HEK293T (cell line): ENCODE measurements at regions not wholly inside any gene's neighbourhood (a gene's known extent, or its start where the extent isn't known, plus 50 kb on each side); places are given as distances from the start of the nearest gene placed in this dataset.

Experiments
- CTCF ChIA-PET: fragments of 350-600 bp; formaldehyde crosslinking; extraction: SDS; loops from one replicate; lab custom pipeline; 2021; ENCODE audit warnings: antibody characterized with exemption, inconsistent platforms; lab: Yijun Ruan, JAX
- POLR2A ChIA-PET: fragments of 350-600 bp; formaldehyde crosslinking; extraction: SDS; loops from one replicate; lab custom pipeline; 2020; ENCODE audit warnings: antibody characterized with exemption, inconsistent platforms; lab: Yijun Ruan, JAX
- DNase-seq: peaks from one replicate; pipeline ENCODE4 v3.0.0; 2012; ENCODE audit warnings: mixed read lengths; ENCODE audit errors: extremely low spot score
- ARNT ChIP-seq: fragments of 450-650 bp; IDR thresholded peaks from 2 replicates; pipeline ENCODE4 v1.6.1; 2017; ENCODE audit warnings: mild to moderate bottlenecking
- BHLHE40 ChIP-seq: fragments of 450-650 bp; IDR thresholded peaks from 2 replicates; pipeline ENCODE4 v1.6.1; 2016; ENCODE audit warnings: mild to moderate bottlenecking, moderate library complexity, borderline replicate concordance
- CTBP1 ChIP-seq: fragments of 450-650 bp; IDR thresholded peaks from 2 replicates; pipeline ENCODE4 v1.6.1; 2016; ENCODE audit warnings: borderline replicate concordance
- ELF4 ChIP-seq: fragments of 450-650 bp; IDR thresholded peaks from 2 replicates; pipeline ENCODE4 v1.6.1; 2017; ENCODE audit warnings: antibody characterized with exemption
- FOXA1 ChIP-seq: fragments of 450-650 bp; IDR thresholded peaks from 2 replicates; pipeline ENCODE4 v1.6.1; 2016; ENCODE audit warnings: mild to moderate bottlenecking
- FOXK2 ChIP-seq: fragments of 450-650 bp; IDR thresholded peaks from 2 replicates; pipeline ENCODE4 v1.6.1; 2016; ENCODE audit warnings: mild to moderate bottlenecking
- FOXM1 ChIP-seq: fragments of 450-650 bp; IDR thresholded peaks from 2 replicates; pipeline ENCODE4 v1.6.1; 2017; ENCODE audit warnings: mild to moderate bottlenecking, borderline replicate concordance
- HDGF ChIP-seq: fragments of 450-650 bp; IDR thresholded peaks from 2 replicates; pipeline ENCODE4 v1.6.1; 2017; ENCODE audit warnings: antibody characterized with exemption, borderline replicate concordance
- L3MBTL2 ChIP-seq: fragments of 450-650 bp; conservative IDR thresholded peaks from 2 replicates; pipeline ENCODE4 v1.6.1; 2016; ENCODE audit warnings: mild to moderate bottlenecking
- LEF1 ChIP-seq: fragments of 450-650 bp; IDR thresholded peaks from 2 replicates; pipeline ENCODE4 v1.6.1; 2017; ENCODE audit warnings: mild to moderate bottlenecking, borderline replicate concordance
- NFRKB ChIP-seq: fragments of 450-650 bp; IDR thresholded peaks from 2 replicates; pipeline ENCODE4 v1.6.1; 2016; ENCODE audit warnings: mild to moderate bottlenecking, moderate library complexity
- SP1 ChIP-seq: fragments of 450-650 bp; IDR thresholded peaks from 2 replicates; pipeline ENCODE4 v1.6.1; 2017
- SUZ12 ChIP-seq: fragments of 450-650 bp; IDR thresholded peaks from 2 replicates; pipeline ENCODE4 v1.6.1; 2016; ENCODE audit warnings: mild to moderate bottlenecking
- TARDBP ChIP-seq: fragments of 450-650 bp; IDR thresholded peaks from 2 replicates; pipeline ENCODE4 v1.6.1; 2016
- ZNF384 ChIP-seq: fragments of 450-650 bp; IDR thresholded peaks from 2 replicates; pipeline ENCODE4 v1.6.1; 2016
- TF ChIP-seq, protein P1 (sequence below): fragments of 450-650 bp; IDR thresholded peaks from 2 replicates; pipeline ENCODE4 v1.6.1; 2016

DNA sequence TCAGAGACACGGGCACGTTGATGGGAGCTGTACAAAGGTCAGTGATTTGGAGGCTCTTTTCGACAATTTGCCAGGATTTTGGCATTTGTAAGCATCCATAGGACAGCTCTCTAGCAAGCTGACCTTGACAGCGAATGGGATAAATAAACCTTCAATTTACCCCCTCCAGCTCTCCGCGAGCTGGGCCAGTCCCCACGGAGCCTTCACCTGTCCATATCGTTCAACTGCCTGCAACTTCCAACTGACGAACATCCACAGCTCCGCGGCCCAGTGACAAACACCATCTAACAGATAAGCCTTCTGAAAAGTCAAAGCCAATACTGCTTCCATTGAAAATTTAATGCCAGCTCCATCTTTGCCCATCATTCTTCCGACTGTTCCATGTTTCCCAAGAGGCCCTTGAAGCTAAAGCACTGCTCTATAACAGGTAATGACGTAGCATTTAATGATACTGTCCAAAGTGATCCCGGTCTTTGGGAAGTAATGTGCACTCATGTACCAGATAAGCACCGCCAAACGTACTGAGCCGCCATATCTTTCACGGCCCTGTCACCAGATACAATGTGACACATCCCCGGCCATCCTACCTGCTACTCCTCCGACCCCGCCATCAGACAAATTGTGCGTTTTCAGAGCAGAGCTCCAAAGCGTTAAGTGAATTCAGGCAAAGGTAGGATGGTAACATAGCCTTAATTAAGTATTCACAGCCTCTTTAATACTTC is 365.3 kb upstream of the ZNF507 start:
- no peak for TF ChIP-seq ARNT
- TF ChIP-seq HDGF, result no peak
- no peak for TF ChIP-seq L3MBTL2
- no peak for TF ChIP-seq CTBP1
- TF ChIP-seq FOXM1, result no peak
- TF ChIP-seq TARDBP, result no peak
- TF ChIP-seq FOXK2, result no peak
- no peak for TF ChIP-seq SP1
- TF ChIP-seq, protein P1, sequence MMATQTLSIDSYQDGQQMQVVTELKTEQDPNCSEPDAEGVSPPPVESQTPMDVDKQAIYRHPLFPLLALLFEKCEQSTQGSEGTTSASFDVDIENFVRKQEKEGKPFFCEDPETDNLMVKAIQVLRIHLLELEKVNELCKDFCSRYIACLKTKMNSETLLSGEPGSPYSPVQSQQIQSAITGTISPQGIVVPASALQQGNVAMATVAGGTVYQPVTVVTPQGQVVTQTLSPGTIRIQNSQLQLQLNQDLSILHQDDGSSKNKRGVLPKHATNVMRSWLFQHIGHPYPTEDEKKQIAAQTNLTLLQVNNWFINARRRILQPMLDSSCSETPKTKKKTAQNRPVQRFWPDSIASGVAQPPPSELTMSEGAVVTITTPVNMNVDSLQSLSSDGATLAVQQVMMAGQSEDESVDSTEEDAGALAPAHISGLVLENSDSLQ, result no peak
- TF ChIP-seq SUZ12, result no peak
- TF ChIP-seq ZNF384, result no peak
- no peak for TF ChIP-seq LEF1
- TF ChIP-seq BHLHE40, result no peak
- no peak for TF ChIP-seq ELF4
- no peak for TF ChIP-seq NFRKB
- TF ChIP-seq FOXA1, result no peak
- ChIA-PET POLR2A (no interaction called here), CTCF (no interaction called here)
- no peak for DNase-seq

DNA sequence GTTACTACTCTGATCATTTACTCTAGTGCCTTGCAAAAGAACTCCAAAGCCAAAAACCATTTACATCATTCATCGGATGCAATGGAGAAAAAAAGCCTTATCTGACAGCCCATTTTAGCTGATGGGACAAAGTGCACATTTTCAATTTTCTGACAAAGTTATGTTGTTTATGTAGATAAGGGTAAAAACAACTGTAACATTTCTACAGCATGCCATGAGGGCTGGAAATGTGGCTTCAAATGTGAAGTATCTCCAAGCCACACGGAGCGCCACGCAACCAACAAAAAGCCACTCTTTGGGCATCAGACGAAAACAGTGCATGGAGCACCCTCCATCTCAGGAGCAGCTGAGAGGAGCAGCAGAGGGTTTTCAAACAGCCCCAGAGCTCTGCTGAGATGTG is 364.6 kb upstream of the ZNF507 start:
- no peak for DNase-seq
- POLR2A ChIA-PET, result no interaction called here
- CTCF ChIA-PET, result no interaction called here
- TF ChIP-seq LEF1, result no peak
- no peak for TF ChIP-seq TARDBP
- no peak for TF ChIP-seq FOXA1
- TF ChIP-seq ARNT, result no peak

DNA sequence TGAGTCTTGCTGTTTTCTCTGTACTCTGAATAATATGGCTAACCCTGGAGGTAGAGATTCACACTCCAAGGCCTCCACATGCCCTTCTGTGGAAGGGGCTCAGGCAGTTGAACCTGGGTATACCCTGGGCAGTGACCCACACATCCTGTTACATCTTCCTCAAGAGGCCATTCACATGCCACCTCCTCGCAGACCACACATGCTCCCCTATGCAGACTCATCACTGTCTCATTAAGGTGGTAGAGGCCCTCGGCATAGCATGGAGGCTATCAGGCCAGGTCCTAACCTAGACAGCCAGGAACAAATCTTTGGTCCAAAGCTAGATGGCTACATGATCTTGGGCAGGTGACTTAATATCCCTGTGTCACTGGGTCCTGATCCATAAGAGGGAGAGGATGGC is 363.9 kb upstream of the ZNF507 start:
- no peak for TF ChIP-seq NFRKB
- TF ChIP-seq FOXK2, result no peak
- TF ChIP-seq FOXA1, result no peak
- no peak for TF ChIP-seq ARNT
- TF ChIP-seq TARDBP, result no peak
- no peak for TF ChIP-seq ZNF384
- TF ChIP-seq FOXM1, result no peak
- TF ChIP-seq ELF4, result no peak
- TF ChIP-seq LEF1, result no peak
- no peak for TF ChIP-seq BHLHE40
- ChIA-PET CTCF (no interaction called here), POLR2A (no interaction called here)
- no peak for DNase-seq

DNA sequence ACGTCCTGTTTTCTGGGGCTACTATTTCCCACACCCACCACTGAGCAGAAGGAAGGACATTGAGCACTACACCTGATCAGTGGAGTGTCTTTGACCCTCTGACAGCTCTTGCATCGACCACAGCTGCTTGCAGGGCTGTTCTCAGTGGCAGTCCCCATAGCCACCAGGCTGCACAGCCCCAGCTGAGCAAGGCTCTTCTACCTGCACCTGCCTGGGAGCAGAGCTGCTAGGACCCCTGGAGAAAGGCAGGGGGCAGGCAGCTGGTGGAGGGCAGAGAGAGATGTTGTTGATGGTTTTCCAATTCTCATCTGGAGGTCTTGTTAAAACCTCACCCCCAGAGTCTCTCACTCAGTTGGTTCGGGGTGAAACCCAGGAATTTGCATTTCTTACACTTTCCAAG is 361.8 kb upstream of the ZNF507 start:
- TF ChIP-seq LEF1 (no peak), L3MBTL2 (no peak), ARNT (no peak), CTBP1 (no peak), FOXA1 (no peak), FOXK2 (no peak), TARDBP (no peak), SP1 (no peak), HDGF (no peak), ZNF384 (no peak), FOXM1 (no peak), NFRKB (no peak), BHLHE40 (no peak), SUZ12 (no peak), ELF4 (no peak)
- TF ChIP-seq, protein P1, result no peak
- ChIA-PET CTCF (no interaction called here), POLR2A (no interaction called here)
- no peak for DNase-seq

DNA sequence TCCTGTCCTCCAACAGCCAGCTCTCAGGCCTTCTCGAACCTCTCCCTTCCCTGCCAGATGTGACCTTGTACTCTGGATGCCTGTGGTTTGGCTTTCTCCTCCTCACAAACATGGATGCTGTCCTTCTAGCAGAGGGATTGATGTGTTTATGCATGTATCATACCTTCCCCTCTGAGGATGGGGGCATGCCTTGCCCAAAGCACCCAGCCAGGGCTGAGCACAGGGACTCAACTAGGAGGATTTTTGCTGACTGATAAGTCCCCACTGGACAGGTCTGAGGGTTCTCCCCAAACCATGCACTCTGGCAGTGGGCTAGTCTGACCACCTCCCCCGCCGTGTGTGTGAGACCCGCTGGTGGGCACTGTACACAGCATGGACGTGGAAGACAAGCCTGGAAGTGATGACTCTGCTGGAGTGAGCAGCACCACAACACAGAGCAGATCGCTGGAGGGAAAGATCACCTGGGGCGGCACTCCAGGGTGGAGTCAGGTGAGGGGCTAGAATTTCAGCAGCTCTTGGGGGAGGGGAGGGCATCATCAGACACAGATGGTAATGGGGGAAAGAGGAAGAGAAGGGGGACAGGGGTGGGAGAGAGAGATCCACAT is 360.3 kb upstream of the ZNF507 start:
- TF ChIP-seq SUZ12, result no peak
- TF ChIP-seq L3MBTL2, result no peak
- no peak for TF ChIP-seq ZNF384
- no peak for TF ChIP-seq ARNT
- no peak for TF ChIP-seq FOXM1
- TF ChIP-seq TARDBP, result no peak
- no peak for TF ChIP-seq FOXA1
- no peak for TF ChIP-seq ELF4
- TF ChIP-seq NFRKB, result no peak
- TF ChIP-seq LEF1, result no peak
- TF ChIP-seq HDGF, result no peak
- TF ChIP-seq CTBP1, result no peak
- TF ChIP-seq SP1, result no peak
- no peak for TF ChIP-seq FOXK2
- TF ChIP-seq, protein P1, result no peak
- TF ChIP-seq BHLHE40, result no peak
- CTCF ChIA-PET, result no interaction called here
- DNase-seq, result no peak
- POLR2A ChIA-PET, result no interaction called here

DNA sequence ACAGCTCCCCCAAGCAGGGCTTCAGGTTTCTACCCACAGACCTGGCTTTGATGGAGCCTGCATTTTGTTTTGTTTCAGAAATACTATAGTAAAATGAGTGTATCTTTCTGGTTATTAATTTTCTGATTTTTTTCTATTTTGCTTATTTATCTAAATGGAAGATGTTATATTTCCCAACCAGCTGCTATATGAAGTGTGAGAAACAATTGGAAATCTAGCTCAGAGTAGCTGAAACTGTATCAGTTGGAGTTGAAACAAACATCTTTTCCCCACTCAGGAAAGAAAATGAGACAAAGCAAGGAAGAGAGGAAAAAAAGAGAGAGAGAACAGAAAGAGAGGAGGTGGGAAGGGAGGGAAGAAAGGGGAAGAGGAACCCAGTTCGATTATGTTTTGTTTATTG is 358.5 kb upstream of the ZNF507 start:
- ChIA-PET POLR2A (no interaction called here), CTCF (no interaction called here)
- no peak for DNase-seq
- no peak for TF ChIP-seq CTBP1
- no peak for TF ChIP-seq SP1
- no peak for TF ChIP-seq NFRKB
- no peak for TF ChIP-seq FOXK2
- TF ChIP-seq FOXA1, result no peak
- TF ChIP-seq BHLHE40, result no peak
- TF ChIP-seq TARDBP, result no peak
- no peak for TF ChIP-seq SUZ12
- TF ChIP-seq LEF1, result no peak
- TF ChIP-seq, protein P1, result no peak
